GM20000 (cell line): ENCODE measurements at regions not wholly inside any gene's neighbourhood (a gene's known extent, or its start where the extent isn't known, plus 50 kb on each side); places are given as distances from the start of the nearest gene placed in this dataset.

Experiments used
- DNase-seq: peaks from one replicate; pipeline ENCODE4 v3.0.0; 2012; ENCODE audit warnings: low spot score
- TF ChIP-seq, protein P1 (sequence below): IDR thresholded peaks from 2 replicates; pipeline ENCODE4 v1.5.1; 2012; ENCODE audit warnings: mild to moderate bottlenecking, control low read depth; ENCODE audit errors: extremely low read depth, missing control alignments

GRCh38 chr5:122600924-122601323, 174.0 kb upstream of the SNX2 start:
- no peak for DNase-seq
- TF ChIP-seq, protein P1, sequence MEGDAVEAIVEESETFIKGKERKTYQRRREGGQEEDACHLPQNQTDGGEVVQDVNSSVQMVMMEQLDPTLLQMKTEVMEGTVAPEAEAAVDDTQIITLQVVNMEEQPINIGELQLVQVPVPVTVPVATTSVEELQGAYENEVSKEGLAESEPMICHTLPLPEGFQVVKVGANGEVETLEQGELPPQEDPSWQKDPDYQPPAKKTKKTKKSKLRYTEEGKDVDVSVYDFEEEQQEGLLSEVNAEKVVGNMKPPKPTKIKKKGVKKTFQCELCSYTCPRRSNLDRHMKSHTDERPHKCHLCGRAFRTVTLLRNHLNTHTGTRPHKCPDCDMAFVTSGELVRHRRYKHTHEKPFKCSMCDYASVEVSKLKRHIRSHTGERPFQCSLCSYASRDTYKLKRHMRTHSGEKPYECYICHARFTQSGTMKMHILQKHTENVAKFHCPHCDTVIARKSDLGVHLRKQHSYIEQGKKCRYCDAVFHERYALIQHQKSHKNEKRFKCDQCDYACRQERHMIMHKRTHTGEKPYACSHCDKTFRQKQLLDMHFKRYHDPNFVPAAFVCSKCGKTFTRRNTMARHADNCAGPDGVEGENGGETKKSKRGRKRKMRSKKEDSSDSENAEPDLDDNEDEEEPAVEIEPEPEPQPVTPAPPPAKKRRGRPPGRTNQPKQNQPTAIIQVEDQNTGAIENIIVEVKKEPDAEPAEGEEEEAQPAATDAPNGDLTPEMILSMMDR = no peak

DNA sequence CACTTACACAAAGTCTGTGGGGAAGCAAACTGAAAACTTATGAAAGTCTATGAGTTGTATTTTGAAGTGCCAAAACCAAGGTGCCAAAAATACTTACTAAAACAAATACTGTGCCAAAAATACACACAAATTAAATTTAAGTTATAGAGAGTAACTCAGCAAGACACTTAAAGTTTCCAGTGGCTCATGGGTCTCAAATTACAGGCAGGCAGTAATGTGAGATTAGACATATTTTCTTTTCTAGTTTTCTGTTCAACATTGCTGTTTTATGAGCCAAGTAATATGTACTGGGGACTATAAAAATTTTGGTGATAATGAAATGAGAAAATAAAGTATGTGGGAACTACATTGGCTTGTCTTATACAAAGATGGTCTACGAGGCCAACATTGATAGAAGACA, 172.2 kb upstream of the SNX2 start:
- TF ChIP-seq, protein P1 = no peak
- no peak for DNase-seq

- TF ChIP-seq, protein P1 = no peak
- DNase-seq = no peak
Observed at GRCh38 chr5:122605236-122605635, 169.6 kb upstream of the SNX2 start.

GRCh38 chr5:122607818-122608217, 167.1 kb upstream of the SNX2 start:
- TF ChIP-seq, protein P1 = no peak

GRCh38 chr5:122608222-122608621, 166.7 kb upstream of the SNX2 start:
- no peak for DNase-seq
- TF ChIP-seq, protein P1 = no peak

More at GRCh38 chr5:122607818-122608217, 167.1 kb upstream of the SNX2 start:
- DNase-seq = no peak

- TF ChIP-seq, protein P1 = no peak
- no peak for DNase-seq
Observed at GRCh38 chr5:122611406-122611805, 163.5 kb upstream of the SNX2 start.

- no peak for DNase-seq
- TF ChIP-seq, protein P1 = no peak
Observed at GRCh38 chr5:122612901-122613300, 162.0 kb upstream of the SNX2 start.
